Ovary (tissue), 3 donors: ENCODE measurements at regions not wholly inside any gene's neighbourhood (a gene's known extent, or its start where the extent isn't known, plus 50 kb on each side); places are given as distances from the start of the nearest gene placed in this dataset.
A peak's percentile ranks its signal among the peaks of the same experiment; 100 is the strongest.

Source experiments
- CTCF ChIP-seq, 3 donors: fragments of 450-650 bp in 2 of 3; fragments of 200-600 bp in 1 of 3; IDR thresholded peaks; one replicate each; pipeline versions ENCODE4 v1.5.1 to v1.8.0; 2016 to 2022; ENCODE audit warnings: antibody characterized with exemption in 3 of 3, mild to moderate bottlenecking in 1 of 3
- POLR2A ChIP-seq: fragments of 450-650 bp; IDR thresholded peaks from one replicate; pipeline ENCODE4 v1.6.1; 2017; ENCODE audit warnings: antibody characterized with exemption, mild to moderate bottlenecking, moderate library complexity
- donor health status: DM: no; HTN: no; CAD: no.

- TF ChIP-seq CTCF (IDR thresholded peaks at IDR 0.05) (peak in 1 of 3 donors; percentile 32), POLR2A (no peak)
Measured at GRCh38 chr4:1512738-1513660, 106.8 kb upstream of the NKX1-1 start.
